T follicular helper cell (primary cell): ENCODE measurements at regions not wholly inside any gene's neighbourhood (a gene's known extent, or its start where the extent isn't known, plus 50 kb on each side); places are given as distances from the start of the nearest gene placed in this dataset.
"Not testable (repeated sequence)": the region's sequence is repeated elsewhere in the genome, so short reads cannot be mapped to it uniquely, and the experiment has no call there.

ENCODE experiments used
- DNase-seq: peaks from one replicate; pipeline ENCODE4 v3.0.0-alpha.2; 2020; ENCODE audit warnings: low read depth

GRCh38 chr4:181108237-181108636 is 1135.0 kb upstream of the TENM3 start:
- DNase-seq, result no peak

GRCh38 chr4:181119186-181119585 is 1124.0 kb upstream of the TENM3 start:
- DNase-seq, result no peak

DNA sequence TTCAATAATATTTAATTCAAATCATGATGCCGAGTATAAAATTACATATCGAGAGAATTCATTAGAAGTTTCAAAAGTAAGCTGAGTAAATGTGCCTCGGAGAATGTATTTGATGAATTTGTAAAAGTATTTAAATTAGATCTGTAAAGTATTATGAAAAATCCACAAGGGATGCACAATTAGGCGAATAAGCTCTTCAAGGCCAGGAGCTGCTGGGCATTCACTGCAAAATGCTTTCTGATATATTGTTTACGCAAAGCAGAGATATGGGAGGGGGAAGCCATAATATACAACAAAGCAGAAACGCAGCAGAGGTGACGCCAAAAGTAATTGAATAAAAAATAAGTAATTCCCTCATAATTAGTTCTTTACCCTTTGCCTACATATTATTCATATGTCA is 1121.5 kb upstream of the TENM3 start:
- DNase-seq, result no peak

- no peak for DNase-seq
Measured at GRCh38 chr4:181127171-181127570, 1116.0 kb upstream of the TENM3 start.

DNA sequence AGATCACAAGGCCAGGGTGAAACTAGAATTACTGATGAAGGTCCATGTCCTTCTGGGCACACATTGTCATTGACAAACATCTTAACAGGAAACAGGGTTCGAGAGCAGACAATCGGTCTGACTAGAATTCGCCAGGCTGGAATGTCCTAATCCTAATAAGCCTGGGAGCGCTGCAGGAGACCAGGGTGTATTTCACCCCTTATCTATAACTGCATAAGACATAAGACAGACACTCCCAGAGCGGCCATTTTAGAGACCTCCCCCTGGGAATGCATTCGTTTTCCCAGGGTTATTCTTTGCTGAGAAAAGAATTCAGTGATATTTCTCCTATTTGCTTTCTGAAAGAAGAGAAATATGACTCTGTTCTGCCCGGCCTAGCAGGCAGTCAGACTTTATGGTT is 1112.9 kb upstream of the TENM3 start:
- not testable (repeated sequence) for DNase-seq

GRCh38 chr4:181137351-181137750 is 1105.9 kb upstream of the TENM3 start:
- no peak for DNase-seq

DNA sequence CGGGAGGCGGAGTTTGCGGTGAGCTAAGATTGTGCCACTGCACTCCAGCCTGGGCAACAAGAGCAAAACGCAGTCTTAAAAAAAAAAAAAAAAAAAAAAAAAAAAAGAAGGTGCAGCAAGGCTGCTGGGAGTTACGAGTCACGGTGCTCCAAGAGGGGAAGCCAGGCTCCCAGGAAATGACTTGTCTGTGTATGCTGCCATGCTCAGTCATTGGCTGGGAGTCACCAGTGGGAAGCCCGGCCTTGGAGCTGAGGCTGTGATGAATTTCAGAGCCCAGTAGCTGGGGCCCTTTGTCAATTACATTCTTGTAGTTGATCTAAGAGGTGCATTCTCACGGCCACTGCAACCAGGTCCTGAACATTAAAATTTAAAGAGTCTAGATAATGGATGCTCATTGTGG is 1105.1 kb upstream of the TENM3 start:
- DNase-seq, result no peak

DNA sequence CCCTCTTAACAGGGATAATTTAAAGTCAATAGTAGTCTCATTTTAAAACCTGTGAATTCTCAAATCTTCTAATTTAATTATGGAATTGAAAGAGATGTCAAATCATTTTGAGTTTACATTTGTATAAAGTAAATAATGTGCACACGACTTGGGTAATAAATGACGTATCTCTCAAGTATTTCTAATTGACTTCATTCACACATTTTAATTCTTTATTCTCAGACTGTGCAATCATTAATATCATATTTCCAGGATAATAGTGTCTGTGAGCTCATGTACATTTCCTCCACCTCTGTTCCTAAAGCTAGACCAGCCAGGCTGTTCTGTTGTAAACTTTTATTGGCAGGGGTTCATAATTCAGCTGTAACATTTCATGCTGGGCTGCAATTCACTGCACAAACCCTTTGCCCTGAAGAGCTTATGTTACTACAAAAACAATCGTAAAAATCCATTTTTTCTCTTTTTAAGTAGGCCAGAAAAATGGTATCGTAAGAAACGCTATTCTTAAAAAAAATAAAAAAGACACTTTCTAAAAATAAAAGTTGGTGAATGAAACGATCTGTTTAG is 1103.1 kb upstream of the TENM3 start:
- no peak for DNase-seq

DNA sequence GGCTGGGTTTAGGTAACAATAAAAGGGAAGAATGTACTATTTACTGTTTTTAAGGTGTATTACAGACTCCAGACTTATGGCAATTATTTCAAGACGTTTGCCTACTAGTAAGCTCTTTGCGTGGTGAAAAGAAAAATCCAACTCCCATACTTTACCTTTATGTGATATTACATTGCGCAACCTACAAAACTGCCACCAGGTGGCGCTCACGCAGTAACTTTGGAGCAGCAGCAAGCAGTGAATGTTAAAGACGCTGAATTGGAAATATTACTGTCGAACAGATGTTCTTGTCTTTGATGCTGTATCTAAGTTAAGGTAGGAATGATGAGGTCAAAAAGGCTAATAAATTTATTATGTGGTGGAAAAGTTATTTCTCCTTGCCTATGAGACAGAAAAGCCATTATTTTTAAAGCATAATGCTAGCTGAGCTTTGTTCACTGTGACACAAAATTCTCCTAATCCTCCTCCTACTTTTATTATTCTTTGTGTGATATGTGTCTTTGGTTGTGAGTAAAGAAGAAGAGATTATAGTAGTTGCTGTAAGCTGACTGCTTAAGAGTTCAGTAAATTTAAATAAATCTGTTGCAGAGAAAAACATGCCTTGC is 1099.8 kb upstream of the TENM3 start:
- peak; percentile 38 for DNase-seq

GRCh38 chr4:181146051-181146450 is 1097.2 kb upstream of the TENM3 start:
- no peak for DNase-seq

- no peak for DNase-seq
Measured at GRCh38 chr4:181147416-181147951, 1095.7 kb upstream of the TENM3 start.

DNA sequence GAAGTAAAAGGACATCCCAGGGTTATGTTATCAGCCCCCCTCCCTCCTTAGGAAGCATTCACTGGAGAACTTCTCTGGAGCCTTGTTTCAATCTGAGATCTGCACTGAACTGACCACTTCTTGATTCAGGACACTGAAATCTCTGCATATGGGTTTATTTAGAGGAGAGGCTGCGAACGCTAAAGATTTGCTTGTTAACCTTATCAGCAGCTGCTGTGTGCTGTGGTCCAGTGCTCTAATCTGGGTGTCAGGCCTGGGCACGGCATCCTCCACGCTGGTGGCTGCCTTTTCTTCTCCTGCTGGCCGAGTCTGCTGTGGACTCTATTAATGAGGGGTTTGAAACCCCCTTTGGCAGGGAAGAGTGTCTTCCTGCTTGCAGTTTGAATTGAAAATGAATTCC is 1094.7 kb upstream of the TENM3 start:
- no peak for DNase-seq

DNA sequence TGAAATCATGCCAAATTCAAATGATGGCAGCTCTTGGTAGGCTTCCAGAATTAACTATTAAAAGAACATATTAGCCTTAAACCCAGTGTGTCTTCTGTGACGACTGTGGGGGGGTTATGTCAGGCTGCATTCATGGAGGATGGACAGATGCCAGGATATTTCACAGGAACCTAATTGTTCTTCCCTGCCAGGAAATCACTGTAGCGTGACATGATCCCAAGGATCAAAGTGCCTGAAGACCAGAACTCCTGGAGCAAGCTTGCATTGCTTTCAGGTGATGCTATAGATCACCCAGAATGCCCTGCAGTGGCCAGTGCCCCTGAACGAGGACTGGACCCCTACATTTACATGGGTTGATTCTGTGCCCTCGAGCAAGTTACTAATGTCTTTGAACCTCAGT is 1093.0 kb upstream of the TENM3 start:
- no peak for DNase-seq

GRCh38 chr4:181151856-181152255 is 1091.3 kb upstream of the TENM3 start:
- no peak for DNase-seq

DNA sequence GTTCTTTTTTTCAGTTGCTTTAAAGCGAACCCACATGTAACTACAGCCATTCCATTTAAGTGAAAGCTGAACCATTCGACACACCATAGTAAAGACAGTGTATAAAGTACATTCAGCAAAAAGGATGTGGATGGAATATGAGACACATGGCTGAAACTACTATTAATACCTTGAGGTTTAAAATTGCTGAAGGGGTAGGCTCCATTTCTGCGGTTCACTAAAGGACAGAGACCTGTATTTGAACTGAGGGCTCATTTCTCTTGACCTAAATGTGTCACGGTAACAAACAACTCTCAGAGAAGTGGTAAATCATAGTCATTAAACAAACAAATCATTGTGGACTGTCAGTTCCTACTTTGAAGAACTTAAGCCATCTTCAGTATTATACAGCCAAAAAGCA is 1085.6 kb upstream of the TENM3 start:
- DNase-seq, result no peak

- DNase-seq, result no peak
Measured at GRCh38 chr4:181158971-181159370, 1084.2 kb upstream of the TENM3 start.

- no peak for DNase-seq
Measured at GRCh38 chr4:181161669-181162068, 1081.5 kb upstream of the TENM3 start.

DNA sequence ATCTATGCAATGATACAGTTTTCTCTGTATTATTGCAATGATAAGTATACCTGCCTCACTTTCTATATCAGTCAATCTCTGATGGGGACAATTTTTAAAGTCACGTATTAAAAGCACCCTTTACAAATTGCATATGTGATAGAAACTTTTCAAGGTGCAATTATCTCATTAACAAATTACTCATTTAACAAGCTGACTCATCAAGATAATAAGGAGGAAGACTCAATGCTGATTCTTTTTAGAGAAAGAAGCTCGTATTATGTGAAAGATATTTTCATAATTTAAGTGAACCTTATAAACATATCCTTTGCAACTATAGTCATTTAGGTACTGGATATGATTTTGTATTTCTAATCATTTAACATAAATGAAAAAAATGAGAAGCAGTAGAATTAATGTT is 1080.9 kb upstream of the TENM3 start:
- DNase-seq, result no peak

DNA sequence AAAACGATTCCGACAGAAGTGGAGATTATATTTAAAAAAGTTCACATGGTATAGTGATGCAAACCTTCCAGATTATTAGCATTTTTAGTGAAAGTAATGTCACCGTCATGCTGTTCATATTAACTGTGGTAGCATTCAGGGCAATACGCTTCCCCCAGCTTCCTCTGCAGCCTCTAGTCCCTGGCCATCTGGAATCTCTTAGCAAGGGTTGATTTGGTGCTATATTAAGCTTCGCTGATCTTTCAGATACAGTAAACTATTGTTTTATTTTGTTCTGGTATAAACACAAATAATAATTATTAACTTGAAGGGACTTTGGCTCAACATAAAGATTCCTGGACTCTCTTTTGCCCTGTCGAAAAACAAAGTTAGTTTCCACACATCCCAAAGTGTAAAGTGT is 1080.5 kb upstream of the TENM3 start:
- no peak for DNase-seq

DNA sequence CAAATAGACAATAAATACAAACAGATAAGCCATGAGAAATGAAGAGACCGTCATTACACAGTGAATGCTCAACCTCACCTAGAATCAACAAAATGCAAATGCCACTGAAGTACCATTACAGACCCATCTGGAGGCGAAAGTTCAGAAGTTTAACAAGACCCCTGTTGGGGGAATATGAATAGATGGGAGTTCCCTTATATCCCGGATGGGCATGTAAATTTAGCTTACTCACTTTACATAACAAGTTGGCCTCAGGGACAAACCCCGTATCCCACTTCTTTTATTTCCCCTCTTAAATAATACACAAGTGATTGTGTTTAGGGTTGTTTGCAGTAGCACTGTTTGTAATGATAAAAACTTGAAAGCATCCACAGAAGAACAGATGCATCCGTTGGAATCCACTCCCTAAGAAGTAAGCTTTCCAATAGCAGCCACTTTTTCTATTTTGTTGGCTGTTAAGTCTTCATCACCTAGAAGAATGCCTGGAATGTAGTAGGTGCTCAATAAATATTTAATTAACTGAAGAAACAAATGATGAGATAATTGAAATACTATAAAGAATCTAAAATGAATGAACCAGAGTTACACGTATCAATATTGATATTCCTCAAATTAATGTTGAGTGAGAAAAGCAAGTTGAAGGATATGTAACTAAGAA is 1076.3 kb upstream of the TENM3 start:
- no peak for DNase-seq

DNA sequence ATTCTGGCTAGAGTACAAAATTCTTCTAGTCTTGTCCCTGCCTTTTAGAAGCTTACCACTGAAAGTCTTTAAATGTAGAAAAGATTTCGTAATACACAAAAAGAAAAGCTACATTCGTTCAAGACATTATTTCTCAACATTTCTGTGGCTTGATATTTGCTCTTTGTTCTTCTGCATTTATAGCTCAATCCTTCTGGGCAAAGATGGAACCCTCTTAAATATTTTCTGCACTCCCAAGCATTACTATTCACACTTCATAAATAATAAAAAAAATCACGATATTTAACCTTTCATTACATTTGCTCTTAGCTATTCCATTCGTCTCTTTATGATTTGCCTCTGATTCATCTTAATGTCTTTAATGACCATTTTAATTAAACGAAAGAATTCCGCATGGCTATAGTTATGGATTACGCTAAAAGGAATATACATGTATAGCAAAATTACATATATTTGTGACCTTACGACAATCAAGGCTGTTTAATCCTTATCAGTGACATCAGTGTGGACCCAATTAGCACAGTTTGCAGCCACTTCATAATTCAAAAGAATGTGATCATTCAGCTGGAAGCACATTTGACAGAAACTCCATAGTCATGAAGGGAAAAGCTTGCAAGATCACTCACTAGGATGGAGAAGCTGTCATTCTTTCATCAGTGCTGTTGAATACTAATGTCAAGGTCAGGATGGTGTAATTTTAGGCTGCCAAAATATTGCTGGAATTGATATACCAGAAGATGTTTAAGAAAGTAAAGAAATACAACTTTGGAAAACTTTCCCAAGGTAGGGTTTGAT is 1075.0 kb upstream of the TENM3 start:
- DNase-seq, result no peak

DNA sequence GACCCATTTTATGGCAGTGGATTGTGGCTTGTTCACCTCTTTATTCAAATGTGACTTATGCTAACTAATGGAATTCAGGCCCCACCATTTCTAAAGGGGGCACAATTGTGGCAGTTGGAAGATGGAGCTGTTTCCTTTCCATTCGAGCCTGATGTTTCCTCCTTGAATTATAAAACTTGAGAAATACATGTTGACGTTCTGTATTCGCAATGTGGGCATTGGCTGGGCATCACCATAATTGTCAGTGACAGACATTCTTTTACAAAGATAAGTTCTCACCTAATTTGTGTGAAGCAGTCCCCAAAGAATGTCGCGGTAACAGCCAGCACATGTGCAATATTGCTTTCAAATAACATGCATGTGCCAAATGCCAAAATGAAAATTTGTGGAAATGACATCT is 1070.2 kb upstream of the TENM3 start:
- no peak for DNase-seq

DNA sequence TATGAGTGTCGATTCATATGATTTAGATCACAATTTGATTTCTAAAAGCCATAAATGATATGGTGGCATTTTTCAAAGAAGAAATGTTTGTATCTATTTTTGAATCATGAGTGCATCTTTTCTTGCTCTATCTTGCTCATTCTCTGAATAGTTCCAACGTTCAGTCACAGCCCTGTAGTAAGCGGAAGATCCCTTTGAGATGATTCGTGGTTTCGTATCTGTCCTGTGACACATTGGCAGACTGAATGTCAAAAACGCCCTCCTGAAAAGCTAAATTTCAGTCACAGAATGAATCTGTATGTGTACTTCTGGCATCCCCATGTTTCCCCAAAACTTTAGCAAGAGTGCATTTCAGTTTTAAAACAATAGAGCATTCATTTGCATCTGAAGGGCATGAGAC is 1066.9 kb upstream of the TENM3 start:
- DNase-seq, result no peak
